OCI-M1 (cell line): ENCODE measurements at regions not wholly inside any gene's neighbourhood (a gene's known extent, or its start where the extent isn't known, plus 50 kb on each side); places are given as distances from the start of the nearest gene placed in this dataset.

Experiments used
- DNase-seq: peaks from one replicate; lab custom pipeline; 2025; lab: John Stamatoyannopoulos, UW

DNA sequence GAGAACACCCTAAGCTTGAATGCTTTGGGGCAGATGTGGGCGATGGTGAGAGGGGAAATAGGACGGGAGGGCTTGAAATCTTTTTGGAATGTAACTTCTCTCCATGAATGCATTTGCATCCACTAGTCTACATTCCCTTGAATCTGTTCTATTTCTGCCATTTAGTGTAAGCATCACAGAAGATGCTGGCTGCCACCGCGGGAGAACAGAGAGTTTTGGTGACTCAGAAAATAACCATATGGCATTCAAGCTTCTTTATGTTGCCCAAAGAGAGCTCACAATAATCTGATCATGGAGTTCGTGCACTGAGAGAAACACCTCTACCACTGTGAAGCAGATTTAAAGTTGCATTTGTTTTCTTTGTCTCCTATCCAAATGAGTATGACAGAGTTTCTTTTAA, 52.6 kb upstream of the OTX2 start:
- DNase-seq = no peak

DNA sequence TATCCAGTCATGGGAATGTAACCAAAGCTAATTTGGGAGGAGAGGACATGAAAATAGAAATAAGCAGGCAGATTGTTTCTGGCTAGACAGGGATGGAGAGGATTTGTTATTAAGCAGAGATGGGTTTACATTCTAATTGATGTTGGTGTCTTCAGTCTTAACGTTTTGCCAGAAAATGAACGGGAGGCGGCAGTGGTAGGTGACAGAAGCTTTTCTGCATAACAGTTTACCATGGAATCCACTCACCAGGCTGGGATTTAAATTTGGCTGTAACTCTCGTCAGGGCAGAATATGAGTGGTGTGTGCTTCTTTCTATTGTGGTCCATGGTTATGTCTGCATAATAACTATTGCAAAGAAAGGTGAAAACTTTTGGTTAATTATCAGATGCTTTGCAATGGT, 50.2 kb upstream of the OTX2 start:
- no peak for DNase-seq
